HAP-1 (cell line): ENCODE measurements at regions not wholly inside any gene's neighbourhood (a gene's known extent, or its start where the extent isn't known, plus 50 kb on each side); places are given as distances from the start of the nearest gene placed in this dataset.
"Not testable (repeated sequence)": the region's sequence is repeated elsewhere in the genome, so short reads cannot be mapped to it uniquely, and the experiment has no call there.

Experiments
- DNase-seq, 2 experiments: peaks; one replicate each; pipeline ENCODE4 v3.0.0-alpha.2; 2016 to 2020; ENCODE audit warnings: low spot score in 2 of 2
- H3K27me3 ChIP-seq: fragments of 250-450 bp; sonication (Bioruptor Pico); 2 replicates; pipeline ENCODE4 v1.5.1; 2020; ENCODE audit warnings: low read depth, mild to moderate bottlenecking, moderate library complexity
- H3K36me3 ChIP-seq: fragments of 250-450 bp; sonication (Bioruptor Pico); replicated peaks from 2 replicates; pipeline ENCODE4 v1.5.1; 2020; ENCODE audit warnings: mild to moderate bottlenecking
- H3K4me1 ChIP-seq: fragments of 250-450 bp; sonication (Bioruptor Pico); 2 replicates; pipeline ENCODE4 v1.5.1; 2020; ENCODE audit warnings: mild to moderate bottlenecking
- H3K4me3 ChIP-seq: fragments of 250-450 bp; sonication (Bioruptor Pico); 2 replicates; pipeline ENCODE4 v1.5.1; 2020; ENCODE audit warnings: mild to moderate bottlenecking, moderate library complexity
- H3K9me3 ChIP-seq: fragments of 250-450 bp; sonication (Bioruptor Pico); 2 replicates; pipeline ENCODE4 v1.5.1; 2020; ENCODE audit warnings: mild to moderate bottlenecking, moderate library complexity
- in situ Hi-C: fragments of 300-500 bp; cut with MboI; formaldehyde crosslinking; loops from 3 replicates; pipeline ENCODE4 v1.14.3; 2020; ENCODE audit warnings: low sequenced_read_pairs, inconsistent platforms, mixed read lengths

- no peak for DNase-seq
- H3K4me1 ChIP-seq: peaks cover 5% of the 10 kb centered on the region; the same call in 1 of the 2 replicates
- H3K4me3 ChIP-seq: no peak overlapping the region
- no peaks in the 10 kb centered on the region for H3K36me3 ChIP-seq
- in situ Hi-C loops: no loop called here
- H3K27me3 ChIP-seq: no peaks in the 10 kb centered on the region
- H3K9me3 ChIP-seq: no peaks in the 10 kb centered on the region
Measured at GRCh38 chr2:82998781-82999180, 1460.3 kb downstream of the SUCLG1 start.

GRCh38 chr2:82996217-82996616 is 1462.9 kb downstream of the SUCLG1 start:
- Histone ChIP-seq H3K4me1 (peaks cover 9% of the 10 kb centered on the region; the same call in 1 of the 2 replicates), H3K4me3 (no peak overlapping the region), H3K36me3 (no peaks in the 10 kb centered on the region), H3K27me3 (no peaks in the 10 kb centered on the region), H3K9me3 (no peaks in the 10 kb centered on the region)
- DNase-seq: no peak
- in situ Hi-C loops: no loop called here

- Histone ChIP-seq H3K4me1 (peaks cover 9% of the 10 kb centered on the region; the same call in 1 of the 2 replicates), H3K27me3 (no peaks in the 10 kb centered on the region), H3K36me3 (no peaks in the 10 kb centered on the region), H3K4me3 (no peak overlapping the region), H3K9me3 (no peaks in the 10 kb centered on the region)
- in situ Hi-C loops: no loop called here
- DNase-seq: no peak
Measured at GRCh38 chr2:82994151-82994550, 1464.9 kb downstream of the SUCLG1 start.

- no peaks in the 10 kb centered on the region for H3K27me3 ChIP-seq
- H3K4me3 ChIP-seq: no peak overlapping the region
- DNase-seq: peak in 1 of 2 experiments; percentile 52
- peaks cover 9% of the 10 kb centered on the region; the same call in 1 of the 2 replicates for H3K4me1 ChIP-seq
- no peaks in the 10 kb centered on the region for H3K36me3 ChIP-seq
- no peaks in the 10 kb centered on the region for H3K9me3 ChIP-seq
- in situ Hi-C loops: no loop called here
Measured at GRCh38 chr2:82993609-82994008, 1465.5 kb downstream of the SUCLG1 start.

- peaks cover 9% of the 10 kb centered on the region; the same call in 1 of the 2 replicates for H3K4me1 ChIP-seq
- H3K27me3 ChIP-seq: no peaks in the 10 kb centered on the region
- no peak overlapping the region for H3K4me3 ChIP-seq
- in situ Hi-C loops: no loop called here
- DNase-seq: no peak
- no peaks in the 10 kb centered on the region for H3K36me3 ChIP-seq
- H3K9me3 ChIP-seq: no peaks in the 10 kb centered on the region
Measured at GRCh38 chr2:82992968-82993367, 1466.1 kb downstream of the SUCLG1 start.

GRCh38 chr2:82987706-82988105 is 1471.4 kb downstream of the SUCLG1 start:
- H3K9me3 ChIP-seq, H3K27me3 ChIP-seq, H3K36me3 ChIP-seq, in situ Hi-C loops, H3K4me3 ChIP-seq, DNase-seq, H3K4me1 ChIP-seq: not testable (repeated sequence)

GRCh38 chr2:82986899-82987298 is 1472.2 kb downstream of the SUCLG1 start:
- in situ Hi-C loops: no loop called here
- Histone ChIP-seq H3K4me3 (no peak overlapping the region), H3K36me3 (no peaks in the 10 kb centered on the region), H3K9me3 (no peaks in the 10 kb centered on the region), H3K27me3 (no peaks in the 10 kb centered on the region), H3K4me1 (no peaks in the 10 kb centered on the region)
- no peak for DNase-seq

GRCh38 chr2:82985572-82986197 is 1473.4 kb downstream of the SUCLG1 start:
- Histone ChIP-seq H3K4me3 (no peak overlapping the region), H3K27me3 (no peaks in the 10 kb centered on the region), H3K36me3 (no peaks in the 10 kb centered on the region), H3K4me1 (no peaks in the 10 kb centered on the region), H3K9me3 (no peaks in the 10 kb centered on the region)
- no peak for DNase-seq
- in situ Hi-C loops: no loop called here

- H3K36me3 ChIP-seq: no peaks in the 10 kb centered on the region
- DNase-seq: no peak
- in situ Hi-C loops: no loop called here
- H3K9me3 ChIP-seq: no peaks in the 10 kb centered on the region; the same call in 1 of the 2 replicates
- H3K4me1 ChIP-seq: peaks cover 5% of the 10 kb centered on the region; the same call in 1 of the 2 replicates
- H3K27me3 ChIP-seq: no peaks in the 10 kb centered on the region
- no peak overlapping the region for H3K4me3 ChIP-seq
Measured at GRCh38 chr2:82968358-82968757, 1490.7 kb downstream of the SUCLG1 start.

- Histone ChIP-seq H3K9me3 (no peaks in the 10 kb centered on the region; the same call in 1 of the 2 replicates), H3K36me3 (no peaks in the 10 kb centered on the region), H3K4me1 (peaks cover 5% of the 10 kb centered on the region; the same call in 1 of the 2 replicates), H3K27me3 (no peaks in the 10 kb centered on the region), H3K4me3 (no peak overlapping the region)
- no peak for DNase-seq
- in situ Hi-C loops: no loop called here
Measured at GRCh38 chr2:82964341-82964740, 1494.7 kb downstream of the SUCLG1 start.

GRCh38 chr2:82959727-82960126 is 1499.4 kb downstream of the SUCLG1 start:
- no peak for DNase-seq
- Histone ChIP-seq H3K4me3 (no peak overlapping the region), H3K36me3 (no peaks in the 10 kb centered on the region), H3K4me1 (no peaks in the 10 kb centered on the region), H3K27me3 (no peaks in the 10 kb centered on the region), H3K9me3 (no peaks in the 10 kb centered on the region; the same call in 1 of the 2 replicates)
- in situ Hi-C loops: no loop called here

GRCh38 chr2:82954868-82955267 is 1504.2 kb downstream of the SUCLG1 start:
- Histone ChIP-seq H3K36me3 (no peaks in the 10 kb centered on the region), H3K4me3 (no peak overlapping the region), H3K4me1 (no peaks in the 10 kb centered on the region), H3K9me3 (no peaks in the 10 kb centered on the region), H3K27me3 (no peaks in the 10 kb centered on the region)
- DNase-seq: no peak
- in situ Hi-C loops: no loop called here

GRCh38 chr2:82939211-82939610 is 1519.9 kb downstream of the SUCLG1 start:
- in situ Hi-C loops: no loop called here
- H3K27me3 ChIP-seq: no peaks in the 10 kb centered on the region
- no peak for DNase-seq
- H3K4me3 ChIP-seq: no peak overlapping the region
- H3K9me3 ChIP-seq: no peaks in the 10 kb centered on the region
- no peaks in the 10 kb centered on the region; the same call in 1 of the 2 replicates for H3K4me1 ChIP-seq
- H3K36me3 ChIP-seq: no peaks in the 10 kb centered on the region

- DNase-seq, H3K4me1 ChIP-seq, H3K27me3 ChIP-seq, H3K9me3 ChIP-seq, H3K36me3 ChIP-seq, in situ Hi-C loops, H3K4me3 ChIP-seq: not testable (repeated sequence)
Measured at GRCh38 chr2:82938321-82938845, 1520.7 kb downstream of the SUCLG1 start.
